GM21447 (cell line): ENCODE measurements at regions not wholly inside any gene's neighbourhood (a gene's known extent, or its start where the extent isn't known, plus 50 kb on each side); places are given as distances from the start of the nearest gene placed in this dataset.
"Not testable (repeated sequence)": the region's sequence is repeated elsewhere in the genome, so short reads cannot be mapped to it uniquely, and the experiment has no call there.

Experiments
- ATAC-seq: cut with Tn5 transposase; IDR thresholded peaks from one replicate; pipeline ENCODE4 v1.9.1; 2021; ENCODE audit not compliant: unreplicated experiment

GRCh38 chr6:26257272-26257671 lies 107.7 kb upstream of the BTN3A2 start:
- ATAC-seq = no peak

GRCh38 chr6:26258212-26258977 lies 106.6 kb upstream of the BTN3A2 start:
- no peak for ATAC-seq

DNA sequence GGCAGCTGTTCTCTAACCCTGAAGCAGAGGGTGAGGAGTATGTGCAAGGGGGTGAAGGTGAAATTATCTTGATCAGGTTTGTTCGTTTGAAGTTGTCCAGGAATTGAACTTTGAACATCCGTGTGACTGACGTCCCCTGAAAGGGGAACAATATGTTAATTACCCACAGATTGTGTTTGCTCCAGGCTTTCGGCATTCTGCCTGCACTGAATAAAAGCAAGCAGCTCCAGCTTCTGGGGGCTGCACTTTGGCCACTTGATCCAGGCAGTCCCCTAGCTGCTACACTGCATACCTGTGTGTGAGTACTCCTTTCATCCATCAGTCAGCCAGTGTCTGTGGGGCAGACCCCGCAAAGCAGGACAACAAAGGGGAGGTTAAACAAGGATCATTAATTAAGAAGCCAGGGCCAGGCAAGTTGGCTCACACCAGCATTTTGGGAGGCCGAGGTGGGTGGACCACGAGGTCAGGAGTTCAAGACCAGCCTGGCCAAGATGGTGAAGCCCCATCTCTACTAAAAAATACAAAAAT lies 104.8 kb upstream of the BTN3A2 start:
- no peak for ATAC-seq

DNA sequence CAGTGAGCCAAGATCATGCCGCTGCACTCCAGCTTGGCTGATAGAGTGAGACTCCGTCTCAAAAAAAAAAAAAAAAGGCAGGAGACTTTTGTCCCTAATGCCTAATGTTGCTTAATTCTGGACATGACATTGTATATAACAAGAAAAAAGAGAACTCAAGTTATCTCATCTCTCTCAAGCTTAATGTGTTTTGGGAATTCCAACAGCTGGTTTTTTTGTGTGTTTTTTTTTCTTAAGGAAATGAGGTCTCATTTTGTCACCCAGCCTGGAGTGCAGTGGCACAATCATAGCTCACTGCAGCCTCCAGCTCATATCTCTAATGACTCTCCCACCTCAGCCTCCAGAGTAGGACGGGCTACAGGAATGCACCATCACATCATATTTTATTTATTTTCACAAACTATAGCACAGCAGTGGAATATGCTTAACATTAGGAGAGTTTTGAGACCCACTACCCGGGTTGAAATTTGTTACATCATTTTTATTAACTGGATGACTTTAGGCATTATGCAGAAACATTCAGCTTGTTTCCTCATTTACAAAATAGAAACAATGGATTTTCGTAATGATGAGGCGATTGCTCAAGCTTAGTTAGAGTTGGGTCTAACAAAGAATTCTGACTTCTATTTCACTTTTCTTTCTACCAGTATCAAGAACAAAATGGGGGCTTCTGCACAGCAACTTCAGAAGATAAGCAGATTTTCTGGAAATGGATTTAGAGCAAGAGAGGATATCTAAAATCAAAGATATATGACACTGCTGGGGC lies 104.1 kb upstream of the BTN3A2 start:
- ATAC-seq = no peak

GRCh38 chr6:26264547-26264946 lies 100.5 kb upstream of the BTN3A2 start:
- no peak for ATAC-seq

- ATAC-seq = no peak
Observed at GRCh38 chr6:26267083-26267589, 97.9 kb upstream of the BTN3A2 start.

GRCh38 chr6:26268659-26269402 lies 96.2 kb upstream of the BTN3A2 start:
- no peak for ATAC-seq

GRCh38 chr6:26269531-26270485 lies 95.2 kb upstream of the BTN3A2 start:
- no peak for ATAC-seq

- no peak for ATAC-seq
Observed at GRCh38 chr6:26270486-26270861, 94.5 kb upstream of the BTN3A2 start.

GRCh38 chr6:26270903-26271667 lies 93.9 kb upstream of the BTN3A2 start:
- peak; percentile 28 for ATAC-seq

DNA sequence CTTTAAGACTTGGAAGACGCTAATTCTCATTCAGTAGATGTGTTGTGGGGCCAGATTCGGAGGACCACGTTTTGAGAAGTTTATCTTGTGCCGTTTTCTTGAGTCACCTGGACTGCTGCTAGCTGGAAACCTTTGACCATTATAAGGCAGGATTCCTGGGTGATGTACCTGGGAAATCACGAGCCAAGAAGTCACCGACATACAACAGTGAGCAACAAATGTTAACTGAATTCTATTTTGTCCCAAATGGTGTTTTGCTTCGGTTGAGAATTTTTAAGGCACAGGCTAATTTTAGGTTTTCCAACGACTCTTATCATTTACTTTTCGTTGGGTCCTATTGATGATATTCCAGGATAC lies 93.4 kb upstream of the BTN3A2 start:
- peak; percentile 0 for ATAC-seq

- ATAC-seq = peak; percentile 22
Observed at GRCh38 chr6:26272171-26272637, 92.8 kb upstream of the BTN3A2 start.

- no peak for ATAC-seq
Observed at GRCh38 chr6:26273673-26274588, 91.1 kb upstream of the BTN3A2 start.

- ATAC-seq = no peak
Observed at GRCh38 chr6:26275663-26276062, 89.3 kb upstream of the BTN3A2 start.

- ATAC-seq = no peak
Observed at GRCh38 chr6:26276841-26277648, 88.0 kb upstream of the BTN3A2 start.

GRCh38 chr6:26278536-26278935 lies 86.5 kb upstream of the BTN3A2 start:
- ATAC-seq = no peak

- ATAC-seq = not testable (repeated sequence)
Observed at GRCh38 chr6:26279371-26279770, 85.6 kb upstream of the BTN3A2 start.
